Fibroblast of lung (primary cell): ENCODE measurements at regions not wholly inside any gene's neighbourhood (a gene's known extent, or its start where the extent isn't known, plus 50 kb on each side); places are given as distances from the start of the nearest gene placed in this dataset.

Source experiments
- DNase-seq, 2 donors: peaks; one replicate each; pipeline versions ENCODE4 v3.0.0 to v3.0.0-alpha.2; 2010; ENCODE audit warnings: low read depth in 2 of 2
- H2AFZ ChIP-seq: 2 replicates; pipeline ENCODE4 v1.5.1; 2012; ENCODE audit warnings: low read length, control low read depth, inconsistent platforms
- H3K27ac ChIP-seq: 2 replicates; pipeline ENCODE4 v1.5.1; 2011; ENCODE audit warnings: low read length, control low read depth; ENCODE audit not compliant: insufficient read depth
- H3K27me3 ChIP-seq: 2 replicates; pipeline ENCODE4 v1.5.1; 2011; ENCODE audit warnings: mild to moderate bottlenecking, low read length; ENCODE audit not compliant: control insufficient read depth, insufficient read depth
- H3K36me3 ChIP-seq: 2 replicates; pipeline ENCODE4 v1.5.1; 2011; ENCODE audit warnings: low read length; ENCODE audit not compliant: control insufficient read depth, insufficient read depth
- H3K4me1 ChIP-seq: 2 replicates; pipeline ENCODE4 v1.5.1; 2011; ENCODE audit warnings: low read length; ENCODE audit not compliant: control insufficient read depth, insufficient read depth; ENCODE audit errors: extremely low read depth
- H3K4me2 ChIP-seq: 2 replicates; pipeline ENCODE4 v1.5.1; 2011; ENCODE audit warnings: low read length, control low read depth; ENCODE audit not compliant: insufficient read depth; ENCODE audit errors: extremely low read depth
- H3K4me3 ChIP-seq, 4 experiments: fragments of 200-600 bp in 1 of 4; sonication (generic) in 1 of 4; replicated peaks in 1 of 4; 2 replicates each; pipeline ENCODE4 v1.5.1; 2011 to 2016; ENCODE audit warnings: low read length in 4 of 4, low read depth in 3 of 4, mild to moderate bottlenecking in 3 of 4, control low read depth in 2 of 4, inconsistent platforms in 1 of 4, mixed read lengths in 1 of 4; ENCODE audit not compliant: insufficient read depth in 1 of 4; ENCODE audit errors: control extremely low read depth in 1 of 4
- H3K79me2 ChIP-seq: 2 replicates; pipeline ENCODE4 v1.5.1; 2012; ENCODE audit warnings: mild to moderate bottlenecking, low read length, inconsistent platforms; ENCODE audit not compliant: control insufficient read depth, insufficient read depth
- H3K9ac ChIP-seq: 2 replicates; pipeline ENCODE4 v1.5.1; 2011; ENCODE audit warnings: mild to moderate bottlenecking, low read length, control low read depth; ENCODE audit not compliant: insufficient read depth
- H3K9me3 ChIP-seq: 2 replicates; pipeline ENCODE4 v1.5.1; 2012; ENCODE audit warnings: low read depth, low read length; ENCODE audit not compliant: control insufficient read depth, insufficient read depth
- H4K20me1 ChIP-seq: 2 replicates; pipeline ENCODE4 v1.5.1; 2011; ENCODE audit warnings: low read length; ENCODE audit not compliant: control insufficient read depth, insufficient read depth; ENCODE audit errors: extremely low read depth
- EZH2 ChIP-seq: IDR thresholded peaks from 2 replicates; pipeline ENCODE4 v1.5.1; 2012; ENCODE audit warnings: low read length, control low read depth, mild to moderate bottlenecking; ENCODE audit errors: missing control alignments
- TF ChIP-seq, protein P1 (sequence below), 2 donors: IDR thresholded peaks in 1 of 2; conservative IDR thresholded peaks in 1 of 2; 1 replicate in 1 of 2; 2 replicates in 1 of 2; pipeline ENCODE4 v1.5.1; 2011 to 2012; ENCODE audit warnings: low read length in 2 of 2, control low read depth in 1 of 2, inconsistent platforms in 1 of 2, low read depth in 1 of 2, mild to moderate bottlenecking in 1 of 2

DNA sequence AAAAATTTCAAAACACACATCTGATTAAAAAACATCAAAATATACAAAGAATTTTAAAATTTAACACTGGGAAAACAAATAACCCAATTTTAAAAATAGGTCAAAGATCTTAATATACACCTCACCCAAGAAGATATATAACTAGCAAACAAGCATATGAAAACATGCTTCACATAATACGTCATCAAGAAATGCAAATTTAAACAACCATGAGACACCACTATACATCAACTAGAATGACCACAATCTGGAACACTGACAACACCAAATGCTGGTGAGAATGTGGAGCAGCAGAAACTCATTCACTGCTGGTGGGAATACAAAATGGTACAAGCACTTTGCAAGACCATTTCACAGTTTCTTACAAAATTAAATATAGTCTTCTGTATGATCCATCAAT is 498.4 kb downstream of the IPMK start:
- Histone ChIP-seq H3K4me3 (no peak overlapping the region), H3K36me3 (no peaks in the 10 kb centered on the region), H2AFZ (no peak overlapping the region), H3K4me1 (no peaks in the 10 kb centered on the region), H3K79me2 (no peaks in the 10 kb centered on the region), H3K9ac (no peak overlapping the region), H4K20me1 (no peaks in the 10 kb centered on the region), H3K27ac (no peak overlapping the region), H3K9me3 (no peaks in the 10 kb centered on the region), H3K4me2 (no peak overlapping the region), H3K27me3 (no peaks in the 10 kb centered on the region)
- TF ChIP-seq, protein P1, sequence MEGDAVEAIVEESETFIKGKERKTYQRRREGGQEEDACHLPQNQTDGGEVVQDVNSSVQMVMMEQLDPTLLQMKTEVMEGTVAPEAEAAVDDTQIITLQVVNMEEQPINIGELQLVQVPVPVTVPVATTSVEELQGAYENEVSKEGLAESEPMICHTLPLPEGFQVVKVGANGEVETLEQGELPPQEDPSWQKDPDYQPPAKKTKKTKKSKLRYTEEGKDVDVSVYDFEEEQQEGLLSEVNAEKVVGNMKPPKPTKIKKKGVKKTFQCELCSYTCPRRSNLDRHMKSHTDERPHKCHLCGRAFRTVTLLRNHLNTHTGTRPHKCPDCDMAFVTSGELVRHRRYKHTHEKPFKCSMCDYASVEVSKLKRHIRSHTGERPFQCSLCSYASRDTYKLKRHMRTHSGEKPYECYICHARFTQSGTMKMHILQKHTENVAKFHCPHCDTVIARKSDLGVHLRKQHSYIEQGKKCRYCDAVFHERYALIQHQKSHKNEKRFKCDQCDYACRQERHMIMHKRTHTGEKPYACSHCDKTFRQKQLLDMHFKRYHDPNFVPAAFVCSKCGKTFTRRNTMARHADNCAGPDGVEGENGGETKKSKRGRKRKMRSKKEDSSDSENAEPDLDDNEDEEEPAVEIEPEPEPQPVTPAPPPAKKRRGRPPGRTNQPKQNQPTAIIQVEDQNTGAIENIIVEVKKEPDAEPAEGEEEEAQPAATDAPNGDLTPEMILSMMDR (conservative IDR thresholded peaks at IDR 0.05 in 1 of 2, IDR thresholded peaks at IDR 0.05 in 1 of 2; ENCODE audit: low read depth in 1 of 2, low read length in 2 of 2) = no peak
- DNase-seq = no peak

DNA sequence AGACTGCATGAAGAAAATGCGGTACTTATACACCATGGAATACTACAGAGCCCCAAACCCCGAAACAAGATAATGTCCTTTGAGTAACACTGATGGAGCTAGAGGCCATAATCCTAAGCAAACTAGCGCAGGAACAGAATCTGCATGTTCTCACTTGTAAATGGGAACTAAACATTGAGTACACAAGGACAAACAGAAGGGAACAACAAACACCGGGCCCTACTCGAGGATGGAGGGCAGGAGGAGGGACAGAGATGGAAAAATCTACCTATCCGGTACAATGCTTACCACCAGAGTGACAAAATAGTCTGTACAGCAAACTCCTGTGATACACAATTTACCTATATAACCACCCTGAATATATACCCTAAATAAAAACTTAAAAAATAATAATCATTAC is 507.9 kb downstream of the IPMK start:
- H2AFZ ChIP-seq = no peak overlapping the region
- DNase-seq = no peak
- no peak overlapping the region for H3K4me2 ChIP-seq
- no peak overlapping the region for H3K27ac ChIP-seq
- H4K20me1 ChIP-seq = no peaks in the 10 kb centered on the region
- no peaks in the 10 kb centered on the region for H3K79me2 ChIP-seq
- H3K27me3 ChIP-seq = no peaks in the 10 kb centered on the region
- no peak for TF ChIP-seq EZH2
- TF ChIP-seq, protein P1 (conservative IDR thresholded peaks at IDR 0.05 in 1 of 2, IDR thresholded peaks at IDR 0.05 in 1 of 2; ENCODE audit: low read depth in 1 of 2, low read length in 2 of 2) = no peak
- H3K36me3 ChIP-seq = no peaks in the 10 kb centered on the region
- H3K4me3 ChIP-seq = no peak overlapping the region
- H3K9me3 ChIP-seq = no peaks in the 10 kb centered on the region
- H3K9ac ChIP-seq = no peak overlapping the region
- H3K4me1 ChIP-seq = no peaks in the 10 kb centered on the region

DNA sequence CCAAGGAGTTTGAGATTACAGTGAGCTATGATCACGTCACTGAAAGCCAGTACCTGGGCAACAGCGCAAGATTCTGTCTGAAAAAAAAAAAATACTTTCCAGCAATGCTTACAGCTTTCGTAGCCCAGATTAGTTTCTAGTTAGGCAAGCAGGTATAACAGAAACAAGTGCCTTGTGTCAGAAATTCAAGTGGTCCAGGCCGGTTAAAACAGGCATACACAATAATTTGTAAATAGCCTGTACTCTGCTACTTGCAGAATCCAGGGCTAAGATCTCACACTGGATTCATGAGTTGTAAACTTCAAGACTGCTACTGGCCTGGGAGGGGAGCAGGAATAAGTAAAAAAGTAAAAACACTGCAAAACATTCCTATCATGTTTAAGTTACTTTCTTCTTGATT is 512.9 kb downstream of the IPMK start:
- H3K9ac ChIP-seq = no peak overlapping the region
- DNase-seq = no peak
- H3K79me2 ChIP-seq = no peaks in the 10 kb centered on the region
- H3K27ac ChIP-seq = no peak overlapping the region
- no peaks in the 10 kb centered on the region for H3K36me3 ChIP-seq
- H3K27me3 ChIP-seq = no peaks in the 10 kb centered on the region
- H3K4me2 ChIP-seq = no peak overlapping the region
- no peak overlapping the region for H3K4me3 ChIP-seq
- no peak overlapping the region for H2AFZ ChIP-seq
- H3K4me1 ChIP-seq = no peaks in the 10 kb centered on the region
- TF ChIP-seq EZH2 = no peak
- TF ChIP-seq, protein P1 (conservative IDR thresholded peaks at IDR 0.05 in 1 of 2, IDR thresholded peaks at IDR 0.05 in 1 of 2; ENCODE audit: low read depth in 1 of 2, low read length in 2 of 2) = no peak
- H4K20me1 ChIP-seq = no peaks in the 10 kb centered on the region
- H3K9me3 ChIP-seq = no peaks in the 10 kb centered on the region
